MCF 10A (cell line): ENCODE measurements at regions not wholly inside any gene's neighbourhood (a gene's known extent, or its start where the extent isn't known, plus 50 kb on each side); places are given as distances from the start of the nearest gene placed in this dataset.
"Not testable (repeated sequence)": the region's sequence is repeated elsewhere in the genome, so short reads cannot be mapped to it uniquely, and the experiment has no call there.

Experiments used
- BruUV-seq: library from RNA; stranded (reverse); fragments of 400-500 nt; replicated peaks from 2 replicates; lab custom pipeline; 2021; lab: Mats Ljungman, UMichigan
- CTCF ChIA-PET: fragments of 300-600 bp; sonication (Branson Sonifier 250); formaldehyde crosslinking; extraction: SDS; loops from one replicate; lab custom pipeline; 2021; ENCODE audit warnings: antibody characterized with exemption, inconsistent platforms; lab: Yijun Ruan, JAX
- POLR2A ChIA-PET: fragments of 300-600, 350-650 bp; sonication (Branson Sonifier 250); formaldehyde crosslinking; extraction: SDS; loops from one replicate; lab custom pipeline; 2020; ENCODE audit warnings: antibody characterized with exemption, inconsistent platforms; lab: Yijun Ruan, JAX
- DNase-seq: peaks from one replicate; pipeline ENCODE4 v3.0.0-alpha.2; 2018; ENCODE audit not compliant: unreplicated experiment
- H3K27ac Mint-ChIP-seq: one replicate; pipeline ENCODE4 v1.8.0; 2022; ENCODE audit warnings: mild to moderate bottlenecking, low read depth, mixed read lengths; ENCODE audit not compliant: unreplicated experiment
- H3K27me3 Mint-ChIP-seq: one replicate; pipeline ENCODE4 v1.8.0; 2022; ENCODE audit warnings: mixed read lengths; ENCODE audit not compliant: insufficient read depth, unreplicated experiment
- H3K36me3 Mint-ChIP-seq: one replicate; pipeline ENCODE4 v1.8.0; 2022; ENCODE audit warnings: mild to moderate bottlenecking, moderate library complexity, mixed read lengths; ENCODE audit not compliant: insufficient read depth, unreplicated experiment
- H3K4me1 Mint-ChIP-seq: one replicate; pipeline ENCODE4 v1.8.0; 2022; ENCODE audit warnings: mixed read lengths; ENCODE audit not compliant: insufficient read depth, unreplicated experiment
- H3K4me3 Mint-ChIP-seq: one replicate; pipeline ENCODE4 v1.8.0; 2022; ENCODE audit warnings: mild to moderate bottlenecking, moderate library complexity, mixed read lengths; ENCODE audit not compliant: unreplicated experiment
- H3K9me3 Mint-ChIP-seq: one replicate; pipeline ENCODE4 v1.8.0; 2022; ENCODE audit warnings: mixed read lengths; ENCODE audit not compliant: unreplicated experiment
- CTCF ChIP-seq: fragments of 200-600 bp; IDR thresholded peaks from one replicate; pipeline ENCODE4 v1.8.0; 2022; ENCODE audit warnings: antibody characterized with exemption, mild to moderate bottlenecking; ENCODE audit not compliant: unreplicated experiment
- intact Hi-C: fragments of 100-400 bp; cut with micrococcal nuclease; formaldehyde crosslinking; loops from 2 replicates; pipeline ENCODE4 v1.14.1; 2022

GRCh38 chr6:14596410-14596809, 478.8 kb downstream of the CD83 start:
- TF ChIP-seq CTCF, result no peak
- Mint-ChIP-seq H3K27me3 (no peaks in the 10 kb centered on the region), H3K4me1 (no peaks in the 10 kb centered on the region), H3K36me3 (no peaks in the 10 kb centered on the region), H3K27ac (no peak overlapping the region), H3K4me3 (no peak overlapping the region), H3K9me3 (peaks cover 15% of the 10 kb centered on the region)
- intact Hi-C loops, result no loop called here
- CTCF ChIA-PET, result interaction anchor here (0.6 to 0.7 kb wide), 2 partner anchors 98 to 826 kb away, joined by 3 read pairs; no protein-coding TSS in a partner anchor
- DNase-seq, result peak; percentile 84
- POLR2A ChIA-PET, result no interaction called here
- BruUV-seq, result no TSS peak

- intact Hi-C loops, result no loop called here
- H3K4me3 Mint-ChIP-seq, result no peak overlapping the region
These were observed 479.5 kb downstream of the CD83 start for GRCh38 chr6:14597090-14597489.

GRCh38 chr6:14598017-14598864, 480.7 kb downstream of the CD83 start:
- no peak for TF ChIP-seq CTCF
- CTCF ChIA-PET, result no interaction called here
- H3K9me3 Mint-ChIP-seq, result peaks cover 15% of the 10 kb centered on the region
- H3K27ac Mint-ChIP-seq, result no peak overlapping the region
- no peaks in the 10 kb centered on the region for H3K36me3 Mint-ChIP-seq
- DNase-seq, result no peak
- H3K4me3 Mint-ChIP-seq, result no peak overlapping the region
- no TSS peak for BruUV-seq
- intact Hi-C loops, result no loop called here
- H3K4me1 Mint-ChIP-seq, result no peaks in the 10 kb centered on the region
- H3K27me3 Mint-ChIP-seq, result no peaks in the 10 kb centered on the region
- POLR2A ChIA-PET, result interaction anchor here (0.6 kb wide), 1 partner anchor 758 kb away, joined by 3 read pairs; no protein-coding TSS in a partner anchor

More at GRCh38 chr6:14597090-14597489, 479.5 kb downstream of the CD83 start:
- no peak for TF ChIP-seq CTCF
- DNase-seq, result no peak
- no TSS peak for BruUV-seq
- no peaks in the 10 kb centered on the region for H3K27me3 Mint-ChIP-seq
- CTCF ChIA-PET, result interaction anchor here (0.6 kb wide), 1 partner anchor 97 kb away, joined by 3 read pairs; no protein-coding TSS in a partner anchor
- POLR2A ChIA-PET, result no interaction called here
- no peaks in the 10 kb centered on the region for H3K4me1 Mint-ChIP-seq
- H3K36me3 Mint-ChIP-seq, result no peaks in the 10 kb centered on the region
- peaks cover 15% of the 10 kb centered on the region for H3K9me3 Mint-ChIP-seq
- no peak overlapping the region for H3K27ac Mint-ChIP-seq

GRCh38 chr6:14600306-14600705, 482.7 kb downstream of the CD83 start:
- CTCF ChIA-PET, H3K4me1 Mint-ChIP-seq, H3K4me3 Mint-ChIP-seq, intact Hi-C loops, H3K27me3 Mint-ChIP-seq, POLR2A ChIA-PET, BruUV-seq, H3K27ac Mint-ChIP-seq, DNase-seq, H3K36me3 Mint-ChIP-seq: not testable (repeated sequence)
- H3K9me3 Mint-ChIP-seq, result peaks cover 15% of the 10 kb centered on the region
